H9 (cell line): ENCODE measurements at regions not wholly inside any gene's neighbourhood (a gene's known extent, or its start where the extent isn't known, plus 50 kb on each side); places are given as distances from the start of the nearest gene placed in this dataset.
"Not testable (repeated sequence)": the region's sequence is repeated elsewhere in the genome, so short reads cannot be mapped to it uniquely, and the experiment has no call there.

Experiments used
- DNase-seq: peaks from one replicate; pipeline ENCODE4 v3.0.0-alpha.2; 2017
- H2AFZ ChIP-seq: one replicate; pipeline ENCODE4 v1.6.1; 2013; ENCODE audit warnings: mild to moderate bottlenecking, low read length, control low read depth, moderate library complexity
- H2AK5ac ChIP-seq: 2 replicates; pipeline ENCODE4 v1.6.1; 2013; ENCODE audit warnings: low read length, control low read depth, mixed read lengths; ENCODE audit not compliant: insufficient read length
- H2BK120ac ChIP-seq: one replicate; pipeline ENCODE4 v1.6.1; 2013; ENCODE audit warnings: low read depth, mild to moderate bottlenecking, low read length, control low read depth, inconsistent platforms; ENCODE audit not compliant: poor library complexity, severe bottlenecking
- H2BK12ac ChIP-seq: 2 replicates; pipeline ENCODE4 v1.6.1; 2013; ENCODE audit warnings: low read length, control low read depth, mixed read lengths, low read depth; ENCODE audit not compliant: insufficient read length
- H2BK15ac ChIP-seq: 2 replicates; pipeline ENCODE4 v1.6.1; 2013; ENCODE audit warnings: low read depth, low read length, control low read depth
- H2BK20ac ChIP-seq: one replicate; pipeline ENCODE4 v1.6.1; 2013; ENCODE audit warnings: low read depth, mild to moderate bottlenecking, low read length, control low read depth, inconsistent platforms; ENCODE audit not compliant: poor library complexity, severe bottlenecking
- H2BK5ac ChIP-seq: 2 replicates; pipeline ENCODE4 v1.6.1; 2013; ENCODE audit warnings: low read length, control low read depth, mixed read lengths; ENCODE audit not compliant: insufficient read length
- H3K14ac ChIP-seq: 2 replicates; pipeline ENCODE4 v1.6.1; 2013; ENCODE audit warnings: low read length, control low read depth; ENCODE audit not compliant: insufficient read depth
- H3K18ac ChIP-seq: 2 replicates; pipeline ENCODE4 v1.6.1; 2013; ENCODE audit warnings: low read depth, mild to moderate bottlenecking, mixed read lengths, low read length, control low read depth; ENCODE audit not compliant: insufficient read length
- H3K23ac ChIP-seq: 2 replicates; pipeline ENCODE4 v1.6.1; 2013; ENCODE audit warnings: low read length, control low read depth, mixed read lengths, low read depth; ENCODE audit not compliant: insufficient read length
- H3K23me2 ChIP-seq: 2 replicates; pipeline ENCODE4 v1.6.1; 2013; ENCODE audit warnings: low read depth, mild to moderate bottlenecking, mixed read lengths, low read length, control low read depth; ENCODE audit not compliant: insufficient read length, poor library complexity, severe bottlenecking
- H3K27ac ChIP-seq: 2 replicates; pipeline ENCODE4 v1.5.1; 2013; ENCODE audit warnings: low read length, control low read depth, mixed read lengths, low read depth; ENCODE audit not compliant: insufficient read length
- H3K27me3 ChIP-seq: 2 replicates; pipeline ENCODE4 v1.6.1; 2013; ENCODE audit warnings: low read length, control low read depth, inconsistent platforms; ENCODE audit not compliant: insufficient read depth
- H3K4ac ChIP-seq: 2 replicates; pipeline ENCODE4 v1.6.1; 2013; ENCODE audit warnings: low read depth, mild to moderate bottlenecking, control low read depth, inconsistent platforms, low read length, moderate library complexity
- H3K4me1 ChIP-seq: 2 replicates; pipeline ENCODE4 v1.6.1; 2013; ENCODE audit warnings: low read length, control low read depth, inconsistent platforms; ENCODE audit not compliant: insufficient read depth
- H3K4me2 ChIP-seq: 2 replicates; pipeline ENCODE4 v1.6.1; 2013; ENCODE audit warnings: low read length, control low read depth, mixed read lengths; ENCODE audit not compliant: insufficient read length, insufficient read depth
- H3K56ac ChIP-seq: 2 replicates; pipeline ENCODE4 v1.6.1; 2013; ENCODE audit warnings: low read depth, mild to moderate bottlenecking, mixed read lengths, low read length, control low read depth; ENCODE audit not compliant: insufficient read length
- H3K79me1 ChIP-seq: 2 replicates; pipeline ENCODE4 v1.6.1; 2013; ENCODE audit warnings: low read depth, mild to moderate bottlenecking, moderate library complexity, low read length, control low read depth, inconsistent platforms; ENCODE audit not compliant: insufficient read depth, poor library complexity, severe bottlenecking
- H3K79me2 ChIP-seq: 2 replicates; pipeline ENCODE4 v1.6.1; 2013; ENCODE audit warnings: low read length, control low read depth, inconsistent platforms; ENCODE audit not compliant: insufficient read depth
- H3K9ac ChIP-seq: 2 replicates; pipeline ENCODE4 v1.6.1; 2013; ENCODE audit warnings: low read length, control low read depth, mixed read lengths; ENCODE audit not compliant: insufficient read length; ENCODE audit errors: extremely low read depth
- H3K9me3 ChIP-seq: one replicate; pipeline ENCODE4 v1.6.1; 2013; ENCODE audit warnings: low read depth, low read length, inconsistent platforms; ENCODE audit not compliant: control insufficient read depth
- H3T11ph ChIP-seq: one replicate; pipeline ENCODE4 v1.6.1; 2013; ENCODE audit warnings: mild to moderate bottlenecking, low read length, control low read depth, inconsistent platforms
- H4K20me1 ChIP-seq: one replicate; pipeline ENCODE4 v1.6.1; 2013; ENCODE audit not compliant: control insufficient read depth, insufficient read length, insufficient read depth
- H4K5ac ChIP-seq: 2 replicates; pipeline ENCODE4 v1.6.1; 2013; ENCODE audit warnings: low read depth, mild to moderate bottlenecking, mixed read lengths, low read length, control low read depth; ENCODE audit not compliant: insufficient read length
- H4K8ac ChIP-seq: replicated peaks from 2 replicates; pipeline ENCODE4 v1.6.1; 2013; ENCODE audit warnings: low read length, control low read depth, mixed read lengths, low read depth; ENCODE audit not compliant: insufficient read length
- H4K91ac ChIP-seq: 2 replicates; pipeline ENCODE4 v1.6.1; 2013; ENCODE audit warnings: low read depth, mild to moderate bottlenecking, moderate library complexity, mixed read lengths, low read length, control low read depth; ENCODE audit not compliant: insufficient read length
- H3K27ac Mint-ChIP-seq, 3 experiments: 2 replicates in 2 of 3; 3 replicates in 1 of 3; pipeline ENCODE4 v1.8.0; 2020 to 2021; ENCODE audit warnings: mixed read lengths in 3 of 3, mild to moderate bottlenecking in 1 of 3, moderate library complexity in 1 of 3
- H3K27me3 Mint-ChIP-seq: 2 replicates; pipeline ENCODE4 v1.8.0; 2021; ENCODE audit warnings: low read depth, mild to moderate bottlenecking, moderate library complexity, mixed read lengths
- H3K36me3 Mint-ChIP-seq, 3 experiments: 2 replicates in 2 of 3; 3 replicates in 1 of 3; pipeline ENCODE4 v1.8.0; 2020 to 2021; ENCODE audit warnings: low read depth in 3 of 3, mixed read lengths in 3 of 3; ENCODE audit not compliant: insufficient read depth in 1 of 3
- H3K4me1 Mint-ChIP-seq, 2 experiments: 2 replicates each; pipeline ENCODE4 v1.8.0; 2020; ENCODE audit warnings: mixed read lengths in 2 of 2
- H3K4me3 Mint-ChIP-seq, 2 experiments: 2 replicates in 1 of 2; 3 replicates in 1 of 2; pipeline ENCODE4 v1.8.0; 2020 to 2021; ENCODE audit warnings: mild to moderate bottlenecking in 2 of 2, mixed read lengths in 2 of 2, moderate library complexity in 1 of 2
- H3K9me3 Mint-ChIP-seq, 2 experiments: 2 replicates in 1 of 2; 3 replicates in 1 of 2; pipeline ENCODE4 v1.8.0; 2020; ENCODE audit warnings: mild to moderate bottlenecking in 2 of 2, mixed read lengths in 2 of 2, moderate library complexity in 1 of 2
- CTCF ChIP-seq: fragments of 200-600 bp; sonication (generic); conservative IDR thresholded peaks from 3 replicates; pipeline ENCODE4 v1.8.0; 2021; ENCODE audit warnings: antibody characterized with exemption, mild to moderate bottlenecking
- WGBS: extraction: QIAGEN DNeasy Blood & Tissue Kit; methylation state at CpG from one replicate; pipeline ENCODE4 v1.1.7; 2013; ENCODE audit warnings: missing lambda C conversion rate, low lambda C conversion rate, mixed read lengths; ENCODE audit not compliant: insufficient read length; ENCODE audit errors: extremely low coverage; 5-methylcytosine and 5-hydroxymethylcytosine counted together

GRCh38 chr11:11717064-11717725 is 95.4 kb upstream of the GALNT18 start:
- no peaks in the 10 kb centered on the region; the same call in 1 of the 2 replicates for H3K27me3 ChIP-seq
- no peak overlapping the region for H2BK20ac ChIP-seq
- no CpG with 5 or more reads among the region's 15 CpGs for WGBS
- H2AFZ ChIP-seq, result no peak overlapping the region
- no peak overlapping the region for H4K91ac ChIP-seq
- no peaks in the 10 kb centered on the region for H3K23me2 ChIP-seq
- peaks cover 9% of the 10 kb centered on the region for H3K9me3 ChIP-seq
- no peak overlapping the region for H2BK15ac ChIP-seq
- no peaks in the 10 kb centered on the region for H3K79me2 ChIP-seq
- no peaks in the 10 kb centered on the region for H3K79me1 ChIP-seq
- no peak overlapping the region for H2BK12ac ChIP-seq
- peaks cover 3 to 29% (median 17%) of the 10 kb centered on the region in 3 experiments; a peak in 5 of 7 replicates for H3K36me3 Mint-ChIP-seq
- H3K4me1 Mint-ChIP-seq, result no peaks in the 10 kb centered on the region
- no peak overlapping the region for H3K27ac Mint-ChIP-seq
- no peaks in the 10 kb centered on the region for H3K4me1 ChIP-seq
- H2BK120ac ChIP-seq, result no peak overlapping the region
- DNase-seq, result no peak
- no peak overlapping the region for H3K27ac ChIP-seq
- H3K18ac ChIP-seq, result no peak overlapping the region
- no peak overlapping the region for H4K8ac ChIP-seq
- no peak overlapping the region for H3K56ac ChIP-seq
- TF ChIP-seq CTCF, result no peak
- no peak overlapping the region for H3K23ac ChIP-seq
- H3K9ac ChIP-seq, result no peak overlapping the region
- no peak overlapping the region for H3T11ph ChIP-seq
- H2AK5ac ChIP-seq, result no peak overlapping the region
- peaks cover 14% of the 10 kb centered on the region for H3K27me3 Mint-ChIP-seq
- H3K4me2 ChIP-seq, result no peak overlapping the region
- no peak overlapping the region for H4K5ac ChIP-seq
- H3K14ac ChIP-seq, result no peak overlapping the region
- H3K4me3 Mint-ChIP-seq, result no peak overlapping the region
- no peaks in the 10 kb centered on the region for H4K20me1 ChIP-seq
- H3K4ac ChIP-seq, result no peak overlapping the region
- H3K9me3 Mint-ChIP-seq, result peaks cover 31 to 37% of the 10 kb centered on the region in 2 experiments
- no peak overlapping the region for H2BK5ac ChIP-seq

GRCh38 chr11:11715075-11715474 is 93.3 kb upstream of the GALNT18 start:
- H3K27me3 ChIP-seq, H4K91ac ChIP-seq, H3K27ac ChIP-seq, H2BK15ac ChIP-seq, H3K4me1 ChIP-seq, H2BK12ac ChIP-seq, H3K4me2 ChIP-seq, H4K5ac ChIP-seq, H3K18ac ChIP-seq, H3K9ac ChIP-seq, H2BK20ac ChIP-seq, H3K23me2 ChIP-seq, H2BK120ac ChIP-seq, DNase-seq, H4K8ac ChIP-seq, H3K79me1 ChIP-seq, H3K27ac Mint-ChIP-seq, H3K4ac ChIP-seq, H4K20me1 ChIP-seq, H2AK5ac ChIP-seq, H2BK5ac ChIP-seq, H3T11ph ChIP-seq, H3K56ac ChIP-seq, H3K14ac ChIP-seq, H3K4me3 Mint-ChIP-seq, H3K9me3 ChIP-seq, H2AFZ ChIP-seq, H3K23ac ChIP-seq, H3K4me1 Mint-ChIP-seq, H3K79me2 ChIP-seq: not testable (repeated sequence)
- WGBS, result no CpG with 5 or more reads among the region's 1 CpG
- peaks cover 14% of the 10 kb centered on the region for H3K27me3 Mint-ChIP-seq
- peaks cover 29 to 31% of the 10 kb centered on the region in 2 experiments for H3K9me3 Mint-ChIP-seq
- H3K36me3 Mint-ChIP-seq, result peaks cover 3 to 24% (median 17%) of the 10 kb centered on the region in 3 experiments; a peak in 5 of 7 replicates
